ENCODE measurements at regions not wholly inside any gene's neighbourhood (a gene's known extent, or its start where the extent isn't known, plus 50 kb on each side); places are given as distances from the start of the nearest gene placed in this dataset.

GRCh38 chr17:72349491-72349995, 228.7 kb downstream of the SOX9 start:
- H3K4me3 ChIP-seq (replicated peaks in 1 of 3; ENCODE audit: low read depth in 2 of 3, low read length in 3 of 3), result no peak overlapping the region

GRCh38 chr17:72350073-72350472, 229.3 kb downstream of the SOX9 start:
- no peak for DNase-seq
- no peak for TF ChIP-seq CTCF (IDR thresholded peaks at IDR 0.05)
- Histone ChIP-seq H3K4me3 (replicated peaks in 1 of 3; ENCODE audit: low read depth in 2 of 3, low read length in 3 of 3) (no peak overlapping the region), H4K20me1 (ENCODE audit: insufficient read depth, low read length) (no peaks in the 10 kb centered on the region), H3K4me2 (replicated peaks; ENCODE audit: extremely low read depth, low read length, poor library complexity, severe bottlenecking) (no peak overlapping the region), H3K4me1 (ENCODE audit: control insufficient read depth in 1 of 2, insufficient read depth in 2 of 2, low read length in 2 of 2) (no peaks in the 10 kb centered on the region), H2AFZ (ENCODE audit: insufficient read depth, low read depth, low read length, poor library complexity, severe bottlenecking) (no peak overlapping the region), H3K9me3 (replicated peaks in 1 of 2; ENCODE audit: control insufficient read depth in 1 of 2, insufficient read depth in 1 of 2, low read length in 2 of 2) (peaks cover 0 to 5% of the 10 kb centered on the region in 2 donors), H3K9ac (ENCODE audit: insufficient read depth, low read length, poor library complexity, severe bottlenecking) (no peak overlapping the region), H3K27ac (ENCODE audit: low read depth in 1 of 2, low read length in 2 of 2) (no peak overlapping the region), H3K27me3 (ENCODE audit: control insufficient read depth in 2 of 2, insufficient read depth in 2 of 2, low read length in 2 of 2) (no peaks in the 10 kb centered on the region), H3K79me2 (ENCODE audit: insufficient read depth, low read length) (no peaks in the 10 kb centered on the region), H3K36me3 (replicated peaks in 1 of 2; ENCODE audit: control insufficient read depth in 1 of 2, insufficient read depth in 2 of 2, low read length in 2 of 2) (no peaks in the 10 kb centered on the region)
- intact Hi-C loops (cut with micrococcal nuclease), result no loop called here
- H3K27me3 Mint-ChIP-seq (ENCODE audit: low read depth in 3 of 3), result peaks cover 8 to 11% (median 9%) of the 10 kb centered on the region in 3 donors
- no peak overlapping the region for H3K27ac Mint-ChIP-seq
- no peaks in the 10 kb centered on the region for H3K4me1 Mint-ChIP-seq
- H3K36me3 Mint-ChIP-seq, result no peaks in the 10 kb centered on the region
- H3K9me3 Mint-ChIP-seq, result peaks cover 0 to 12% (median 5%) of the 10 kb centered on the region in 7 donors
- H3K4me3 Mint-ChIP-seq, result peak overlapping the region in 1 of 2 donors; percentile 43
- WGBS (ENCODE audit: insufficient coverage), result 60% methylated on average over 1 of the region's 3 CpGs

More at GRCh38 chr17:72349491-72349995, 228.7 kb downstream of the SOX9 start:
- no peak overlapping the region for H3K27ac ChIP-seq (ENCODE audit: low read depth in 1 of 2, low read length in 2 of 2)
- Mint-ChIP-seq H3K27me3 (ENCODE audit: low read depth in 3 of 3) (peaks cover 8 to 11% (median 9%) of the 10 kb centered on the region in 3 donors), H3K4me3 (peak overlapping the region in 1 of 2 donors; percentile 43), H3K9me3 (peaks cover 0 to 12% (median 5%) of the 10 kb centered on the region in 7 donors), H3K27ac (no peak overlapping the region), H3K4me1 (no peaks in the 10 kb centered on the region), H3K36me3 (no peaks in the 10 kb centered on the region)
- WGBS (ENCODE audit: insufficient coverage), result 84% methylated on average over 11 of the region's 13 CpGs
- no peaks in the 10 kb centered on the region for H3K4me1 ChIP-seq (ENCODE audit: control insufficient read depth in 1 of 2, insufficient read depth in 2 of 2, low read length in 2 of 2)
- no peaks in the 10 kb centered on the region for H4K20me1 ChIP-seq (ENCODE audit: insufficient read depth, low read length)
- H3K36me3 ChIP-seq (replicated peaks in 1 of 2; ENCODE audit: control insufficient read depth in 1 of 2, insufficient read depth in 2 of 2, low read length in 2 of 2), result no peaks in the 10 kb centered on the region
- no peak overlapping the region for H3K4me2 ChIP-seq (replicated peaks; ENCODE audit: extremely low read depth, low read length, poor library complexity, severe bottlenecking)
- no peak overlapping the region for H3K9ac ChIP-seq (ENCODE audit: insufficient read depth, low read length, poor library complexity, severe bottlenecking)
- H3K79me2 ChIP-seq (ENCODE audit: insufficient read depth, low read length), result no peaks in the 10 kb centered on the region
- intact Hi-C loops (cut with micrococcal nuclease), result no loop called here
- peaks cover 0 to 5% of the 10 kb centered on the region in 2 donors for H3K9me3 ChIP-seq (replicated peaks in 1 of 2; ENCODE audit: control insufficient read depth in 1 of 2, insufficient read depth in 1 of 2, low read length in 2 of 2)
- no peak for TF ChIP-seq CTCF (IDR thresholded peaks at IDR 0.05)
- H2AFZ ChIP-seq (ENCODE audit: insufficient read depth, low read depth, low read length, poor library complexity, severe bottlenecking), result no peak overlapping the region
- no peaks in the 10 kb centered on the region for H3K27me3 ChIP-seq (ENCODE audit: control insufficient read depth in 2 of 2, insufficient read depth in 2 of 2, low read length in 2 of 2)
- no peak for DNase-seq
